SU-DHL-6 (cell line): ENCODE measurements at regions not wholly inside any gene's neighbourhood (a gene's known extent, or its start where the extent isn't known, plus 50 kb on each side); places are given as distances from the start of the nearest gene placed in this dataset.

Source experiments
- H2AFZ ChIP-seq: fragments of 200-600 bp; sonication (generic); 2 replicates; pipeline ENCODE4 v1.6.1; 2014; ENCODE audit warnings: low read depth, mild to moderate bottlenecking, moderate library complexity, mixed read lengths, antibody characterized with exemption, low read length; ENCODE audit not compliant: severe bottlenecking
- H3F3A ChIP-seq: fragments of 200-600 bp; shearing (Covaris generic); 2 replicates; pipeline ENCODE4 v1.6.0; 2016; ENCODE audit warnings: antibody characterized with exemption, mild to moderate bottlenecking; ENCODE audit not compliant: insufficient read depth
- H3K27ac ChIP-seq: fragments of 200-600 bp; sonication (generic); 2 replicates; pipeline ENCODE4 v1.5.1; 2016; ENCODE audit warnings: low read depth, mild to moderate bottlenecking, low read length, moderate library complexity, mixed read lengths
- H3K27me3 ChIP-seq: fragments of 200-600 bp; sonication (generic), shearing (Covaris generic); 2 replicates; pipeline ENCODE4 v1.6.0; 2014; ENCODE audit warnings: mild to moderate bottlenecking, low read length
- H3K36me3 ChIP-seq: fragments of 200-600 bp; sonication (generic); 2 replicates; pipeline ENCODE4 v1.6.1; 2014; ENCODE audit warnings: mild to moderate bottlenecking, low read length, mixed read lengths
- H3K4me2 ChIP-seq: fragments of 300-600, 200-600 bp; shearing (Covaris generic), sonication (generic); 2 replicates; pipeline ENCODE4 v1.6.0; 2014; ENCODE audit warnings: low read length, low read depth, mild to moderate bottlenecking; ENCODE audit not compliant: poor library complexity, severe bottlenecking
- H3K4me3 ChIP-seq: fragments of 200-600 bp; sonication (generic); 2 replicates; pipeline ENCODE4 v1.5.1; 2014; ENCODE audit warnings: antibody characterized with exemption, low read length, mild to moderate bottlenecking, mixed read lengths; ENCODE audit not compliant: insufficient read depth, poor library complexity, severe bottlenecking
- H3K79me2 ChIP-seq: fragments of 200-600 bp; sonication (generic); 2 replicates; pipeline ENCODE4 v1.6.1; 2014; ENCODE audit warnings: mild to moderate bottlenecking, low read length, moderate library complexity; ENCODE audit not compliant: insufficient read depth
- H3K9ac ChIP-seq: fragments of 200-600 bp; sonication (generic); 2 replicates; pipeline ENCODE4 v1.7.0; 2014; ENCODE audit warnings: mild to moderate bottlenecking, low read length
- H3K9me2 ChIP-seq: fragments of 200-600 bp; sonication (generic); replicated peaks from 2 replicates; pipeline ENCODE4 v1.6.1; 2014; ENCODE audit warnings: low read length; ENCODE audit not compliant: insufficient read depth
- H3K9me3 ChIP-seq: fragments of 200-600 bp; sonication (generic); 2 replicates; pipeline ENCODE4 v1.6.1; 2014; ENCODE audit warnings: low read length, mixed read lengths; ENCODE audit not compliant: insufficient read depth
- H4K20me1 ChIP-seq: fragments of 200-600 bp; sonication (generic); 2 replicates; pipeline ENCODE4 v1.6.1; 2014; ENCODE audit warnings: low read depth, mild to moderate bottlenecking, antibody characterized with exemption, low read length, moderate library complexity, mixed read lengths
- CTCF ChIP-seq: fragments of 200-600 bp; sonication (generic); IDR thresholded peaks from one replicate; pipeline ENCODE4 v1.5.1; 2017; ENCODE audit warnings: antibody characterized with exemption, mild to moderate bottlenecking, low read length, moderate library complexity; ENCODE audit not compliant: insufficient read depth, poor library complexity, severe bottlenecking
- EZH2phosphoT487 ChIP-seq: fragments of 200-600 bp; sonication (generic), shearing (Covaris generic); conservative IDR thresholded peaks from 2 replicates; pipeline ENCODE4 v1.6.1; 2018; ENCODE audit warnings: mild to moderate bottlenecking, antibody characterized with exemption, low read length, moderate library complexity, mixed read lengths

DNA sequence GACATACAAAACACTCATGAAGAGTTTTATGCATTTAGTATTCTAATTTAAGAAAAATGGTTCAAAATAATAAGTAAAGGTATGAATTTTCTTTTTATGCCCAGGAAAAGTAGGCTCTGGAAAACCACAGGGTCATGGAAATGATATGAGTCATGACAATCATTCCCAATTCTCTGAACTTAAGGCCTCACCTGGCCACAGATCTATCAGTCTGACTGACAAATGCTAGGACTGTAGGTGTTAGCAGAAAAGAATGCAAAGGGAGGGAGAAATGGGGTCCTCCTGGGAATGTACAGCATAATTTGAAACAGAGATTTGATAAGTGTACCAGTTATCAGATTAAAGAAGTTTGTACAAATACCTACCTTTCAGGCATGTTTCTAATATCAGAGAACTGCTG, 270.5 kb upstream of the ARSJ start:
- no peaks in the 10 kb centered on the region for H3K79me2 ChIP-seq

DNA sequence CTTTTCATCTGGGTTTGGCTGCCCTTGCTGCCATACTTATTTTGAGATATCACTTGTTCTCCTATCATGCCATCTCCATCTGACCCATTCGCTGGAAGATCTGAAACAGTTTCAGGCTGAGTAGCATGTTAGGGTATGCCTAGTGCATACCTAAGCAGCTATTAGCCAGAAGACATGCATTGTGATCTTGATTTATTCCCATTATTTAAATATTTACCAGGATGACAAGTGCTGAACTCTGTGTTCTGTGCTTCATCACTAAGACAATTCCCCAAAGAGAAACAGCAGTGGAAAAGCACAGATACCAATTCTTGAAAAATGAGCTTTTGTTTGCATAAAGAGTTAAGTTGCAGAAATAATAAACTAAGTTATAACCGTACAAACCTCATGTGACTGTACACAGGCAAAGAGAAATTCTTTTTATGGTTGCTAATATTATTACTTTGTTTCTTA, 271.0 kb upstream of the ARSJ start:
- H3K4me3 ChIP-seq: no peak overlapping the region
- TF ChIP-seq CTCF (no peak), EZH2phosphoT487 (no peak)
- no peak overlapping the region for H3K27ac ChIP-seq
- H4K20me1 ChIP-seq: no peaks in the 10 kb centered on the region
- H3K9me3 ChIP-seq: no peaks in the 10 kb centered on the region
- H3K79me2 ChIP-seq: no peaks in the 10 kb centered on the region
- no peaks in the 10 kb centered on the region for H3K27me3 ChIP-seq
- H3F3A ChIP-seq: no peaks in the 10 kb centered on the region
- H3K36me3 ChIP-seq: no peaks in the 10 kb centered on the region
- no peak overlapping the region for H3K4me2 ChIP-seq
- no peak overlapping the region for H2AFZ ChIP-seq
- no peaks in the 10 kb centered on the region for H3K9me2 ChIP-seq
- no peak overlapping the region for H3K9ac ChIP-seq

More for the DNA sequence above, 270.5 kb upstream of the ARSJ start:
- H4K20me1 ChIP-seq: no peaks in the 10 kb centered on the region
- H3F3A ChIP-seq: no peaks in the 10 kb centered on the region
- H3K4me2 ChIP-seq: no peak overlapping the region
- H3K4me3 ChIP-seq: no peak overlapping the region
- H3K27ac ChIP-seq: no peak overlapping the region
- no peaks in the 10 kb centered on the region for H3K9me2 ChIP-seq
- no peaks in the 10 kb centered on the region for H3K9me3 ChIP-seq
- no peak overlapping the region for H3K9ac ChIP-seq
- no peaks in the 10 kb centered on the region for H3K27me3 ChIP-seq
- H3K36me3 ChIP-seq: no peaks in the 10 kb centered on the region
- no peak overlapping the region for H2AFZ ChIP-seq
- TF ChIP-seq CTCF (no peak), EZH2phosphoT487 (no peak)

GRCh38 chr4:114251020-114251419, 271.6 kb upstream of the ARSJ start:
- H3K79me2 ChIP-seq: no peaks in the 10 kb centered on the region
- H3K9ac ChIP-seq: no peak overlapping the region
- no peak overlapping the region for H3K4me3 ChIP-seq
- H3K27ac ChIP-seq: no peak overlapping the region
- H3F3A ChIP-seq: no peaks in the 10 kb centered on the region
- H3K9me2 ChIP-seq: no peaks in the 10 kb centered on the region
- H4K20me1 ChIP-seq: no peaks in the 10 kb centered on the region
- H2AFZ ChIP-seq: no peak overlapping the region
- H3K36me3 ChIP-seq: no peaks in the 10 kb centered on the region
- H3K9me3 ChIP-seq: no peaks in the 10 kb centered on the region
- TF ChIP-seq EZH2phosphoT487 (no peak), CTCF (no peak)
- H3K27me3 ChIP-seq: no peaks in the 10 kb centered on the region
- no peak overlapping the region for H3K4me2 ChIP-seq
